H1 (cell line): ENCODE measurements at regions not wholly inside any gene's neighbourhood (a gene's known extent, or its start where the extent isn't known, plus 50 kb on each side); places are given as distances from the start of the nearest gene placed in this dataset.

Experiments
- CTCF ChIP-seq, 3 experiments: IDR thresholded peaks; 1 replicate in 2 of 3; 2 replicates in 1 of 3; pipeline versions ENCODE4 v1.5.1 to v1.6.1; 2011; ENCODE audit warnings: low read length in 3 of 3, mild to moderate bottlenecking in 3 of 3, inconsistent platforms in 2 of 3, low read depth in 1 of 3, moderate library complexity in 1 of 3; ENCODE audit not compliant: insufficient read depth in 1 of 3; ENCODE audit errors: control extremely low read depth in 1 of 3
- HDAC2 ChIP-seq, 2 experiments: fragments of 300-600 bp in 1 of 2; sonication (generic) in 1 of 2; IDR thresholded peaks; 2 replicates each; pipeline ENCODE4 v1.6.1; 2011 to 2012; ENCODE audit warnings: low read depth in 2 of 2, low read length in 2 of 2, mild to moderate bottlenecking in 2 of 2, moderate library complexity in 2 of 2, borderline replicate concordance in 1 of 2, inconsistent platforms in 1 of 2
- RFX5 ChIP-seq: IDR thresholded peaks from 2 replicates; pipeline ENCODE4 v1.6.1; 2011; ENCODE audit warnings: low read depth, low read length, improper control_type of control experiment, borderline replicate concordance

DNA sequence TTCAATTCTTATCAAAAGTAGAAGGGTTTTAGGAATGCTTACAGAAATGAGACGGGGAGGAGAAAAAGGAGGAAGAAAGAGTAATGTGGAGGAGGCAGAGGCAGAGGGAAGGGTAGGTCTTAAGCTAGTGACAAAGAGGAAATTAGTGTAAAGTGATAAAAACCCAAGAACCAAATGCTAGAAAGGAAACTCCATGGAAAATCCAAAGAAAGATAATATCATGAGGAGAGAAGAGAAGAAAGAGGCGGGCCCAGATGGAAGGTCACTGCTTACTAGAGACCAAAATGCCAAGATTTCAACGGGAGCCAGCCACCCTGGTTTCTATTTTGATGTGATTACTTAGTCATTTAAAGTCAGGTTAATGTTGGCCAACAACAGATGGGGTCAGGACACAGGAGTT lies 68.6 kb upstream of the IL12B start (continued):
- TF ChIP-seq CTCF (IDR thresholded peaks at IDR 0.05; ENCODE audit: control extremely low read depth in 1 of 3, insufficient read depth in 1 of 3, low read depth in 1 of 3, low read length in 3 of 3) (no peak), RFX5 (no peak), HDAC2 (IDR thresholded peaks at IDR 0.05; ENCODE audit: borderline replicate concordance in 1 of 2, low read depth in 2 of 2, low read length in 2 of 2) (no peak)
